ENCODE measurements at regions not wholly inside any gene's neighbourhood (a gene's known extent, or its start where the extent isn't known, plus 50 kb on each side); places are given as distances from the start of the nearest gene placed in this dataset.

DNA sequence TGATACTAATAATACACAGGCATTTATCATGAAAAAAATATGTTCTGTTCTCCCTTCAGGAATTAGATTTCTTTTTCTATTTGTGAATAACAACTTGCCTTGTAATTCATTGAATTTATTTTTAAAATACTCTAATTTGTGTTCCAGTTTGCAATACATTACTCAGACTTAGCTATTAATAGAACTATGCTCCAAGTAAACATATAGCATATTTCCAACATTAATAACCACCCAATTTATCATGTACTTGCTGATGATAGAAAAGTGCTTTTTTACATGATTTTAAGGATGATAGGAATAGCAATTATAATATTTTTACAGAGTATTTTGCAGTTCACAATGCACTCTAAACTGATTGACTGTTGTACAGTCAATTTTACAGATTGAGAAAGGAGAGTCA is 338.8 kb upstream of the SEMA3D start:
- TF ChIP-seq, protein P1, sequence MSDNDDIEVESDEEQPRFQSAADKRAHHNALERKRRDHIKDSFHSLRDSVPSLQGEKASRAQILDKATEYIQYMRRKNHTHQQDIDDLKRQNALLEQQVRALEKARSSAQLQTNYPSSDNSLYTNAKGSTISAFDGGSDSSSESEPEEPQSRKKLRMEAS (IDR thresholded peaks at IDR 0.05), result no peak
- TF ChIP-seq RXRA (IDR thresholded peaks at IDR 0.05), result no peak
- TF ChIP-seq, protein P2, sequence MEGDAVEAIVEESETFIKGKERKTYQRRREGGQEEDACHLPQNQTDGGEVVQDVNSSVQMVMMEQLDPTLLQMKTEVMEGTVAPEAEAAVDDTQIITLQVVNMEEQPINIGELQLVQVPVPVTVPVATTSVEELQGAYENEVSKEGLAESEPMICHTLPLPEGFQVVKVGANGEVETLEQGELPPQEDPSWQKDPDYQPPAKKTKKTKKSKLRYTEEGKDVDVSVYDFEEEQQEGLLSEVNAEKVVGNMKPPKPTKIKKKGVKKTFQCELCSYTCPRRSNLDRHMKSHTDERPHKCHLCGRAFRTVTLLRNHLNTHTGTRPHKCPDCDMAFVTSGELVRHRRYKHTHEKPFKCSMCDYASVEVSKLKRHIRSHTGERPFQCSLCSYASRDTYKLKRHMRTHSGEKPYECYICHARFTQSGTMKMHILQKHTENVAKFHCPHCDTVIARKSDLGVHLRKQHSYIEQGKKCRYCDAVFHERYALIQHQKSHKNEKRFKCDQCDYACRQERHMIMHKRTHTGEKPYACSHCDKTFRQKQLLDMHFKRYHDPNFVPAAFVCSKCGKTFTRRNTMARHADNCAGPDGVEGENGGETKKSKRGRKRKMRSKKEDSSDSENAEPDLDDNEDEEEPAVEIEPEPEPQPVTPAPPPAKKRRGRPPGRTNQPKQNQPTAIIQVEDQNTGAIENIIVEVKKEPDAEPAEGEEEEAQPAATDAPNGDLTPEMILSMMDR (IDR thresholded peaks at IDR 0.05; ENCODE audit: low read depth, low read length, missing input control), result no peak

Measured in liver (tissue), 3 donors.